ENCODE measurements at regions not wholly inside any gene's neighbourhood (a gene's known extent, or its start where the extent isn't known, plus 50 kb on each side); places are given as distances from the start of the nearest gene placed in this dataset.

DNA sequence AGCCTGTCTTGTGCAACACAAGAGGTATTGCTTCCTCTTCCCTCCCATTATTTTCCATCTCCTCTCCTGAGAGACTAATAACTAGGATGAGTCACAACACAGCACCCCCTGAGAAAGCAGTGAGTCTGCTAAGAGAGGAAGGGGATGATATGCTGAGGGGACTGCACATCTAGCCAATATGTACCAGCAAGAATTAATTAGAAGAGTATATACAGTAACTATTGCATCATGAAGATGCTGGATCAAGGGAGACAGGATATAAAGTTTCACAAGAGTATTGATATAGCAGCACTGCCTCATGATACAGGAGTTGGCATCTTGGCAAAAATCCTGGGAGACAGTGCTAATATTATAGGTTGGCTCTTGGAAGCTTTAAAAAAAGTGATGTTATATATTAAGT lies 289.9 kb upstream of the RBMS1 start:
- Histone ChIP-seq H3K27ac (ENCODE audit: low read depth in 1 of 3, low read length in 2 of 3) (no peak overlapping the region), H3K27me3 (ENCODE audit: control insufficient read depth in 3 of 3, insufficient read depth in 3 of 3, low read length in 3 of 3) (no peaks in the 10 kb centered on the region), H3K36me3 (ENCODE audit: control insufficient read depth in 3 of 3, insufficient read depth in 2 of 3, low read depth in 1 of 3, low read length in 3 of 3) (no peaks in the 10 kb centered on the region), H3K9me3 (ENCODE audit: control insufficient read depth in 2 of 2, insufficient read depth in 1 of 2, low read depth in 1 of 2, low read length in 1 of 2) (peaks cover 0 to 1% of the 10 kb centered on the region in 2 donors), H3K4me1 (ENCODE audit: control insufficient read depth in 3 of 3, insufficient read depth in 2 of 3, low read depth in 1 of 3, low read length in 2 of 3) (no peaks in the 10 kb centered on the region), H3K4me3 (ENCODE audit: low read depth in 1 of 3, low read length in 3 of 3) (no peak overlapping the region)
- no peak for DNase-seq
- no peak for FAIRE-seq

GRCh38 chr2:160784034-160784433 lies 290.4 kb upstream of the RBMS1 start:
- H3K36me3 ChIP-seq (ENCODE audit: control insufficient read depth in 3 of 3, insufficient read depth in 2 of 3, low read depth in 1 of 3, low read length in 3 of 3) = no peaks in the 10 kb centered on the region
- no peaks in the 10 kb centered on the region for H3K9me3 ChIP-seq (ENCODE audit: control insufficient read depth in 2 of 2, insufficient read depth in 1 of 2, low read depth in 1 of 2, low read length in 1 of 2)
- H3K27me3 ChIP-seq (ENCODE audit: control insufficient read depth in 3 of 3, insufficient read depth in 3 of 3, low read length in 3 of 3) = no peaks in the 10 kb centered on the region
- no peak for FAIRE-seq
- no peak for DNase-seq
- WGBS, 3 donors = 77 to 85% (median 83%) methylated on average over 3 of the region's 3 CpGs
- H3K4me1 ChIP-seq (ENCODE audit: control insufficient read depth in 3 of 3, insufficient read depth in 2 of 3, low read depth in 1 of 3, low read length in 2 of 3) = no peaks in the 10 kb centered on the region
- H3K27ac ChIP-seq (ENCODE audit: low read depth in 1 of 3, low read length in 2 of 3) = no peak overlapping the region
- H3K4me3 ChIP-seq (ENCODE audit: low read depth in 1 of 3, low read length in 3 of 3) = no peak overlapping the region

- WGBS, 3 donors = 55 to 73% (median 57%) methylated on average over 2 of the region's 2 CpGs
- H3K4me1 ChIP-seq (ENCODE audit: control insufficient read depth in 3 of 3, insufficient read depth in 2 of 3, low read depth in 1 of 3, low read length in 2 of 3) = no peaks in the 10 kb centered on the region
These were observed 297.1 kb upstream of the RBMS1 start for GRCh38 chr2:160790738-160791137.

GRCh38 chr2:160791884-160792283 lies 298.3 kb upstream of the RBMS1 start:
- WGBS, 3 donors = 65 to 78% (median 77%) methylated on average over 3 of the region's 3 CpGs
- DNase-seq = no peak
- Histone ChIP-seq H3K4me3 (ENCODE audit: low read depth in 1 of 3, low read length in 3 of 3) (no peak overlapping the region), H3K9me3 (ENCODE audit: control insufficient read depth in 2 of 2, insufficient read depth in 1 of 2, low read depth in 1 of 2, low read length in 1 of 2) (no peaks in the 10 kb centered on the region), H3K27me3 (ENCODE audit: control insufficient read depth in 3 of 3, insufficient read depth in 3 of 3, low read length in 3 of 3) (no peaks in the 10 kb centered on the region), H3K4me1 (ENCODE audit: control insufficient read depth in 3 of 3, insufficient read depth in 2 of 3, low read depth in 1 of 3, low read length in 2 of 3) (no peaks in the 10 kb centered on the region), H3K36me3 (ENCODE audit: control insufficient read depth in 3 of 3, insufficient read depth in 2 of 3, low read depth in 1 of 3, low read length in 3 of 3) (no peaks in the 10 kb centered on the region), H3K27ac (ENCODE audit: low read depth in 1 of 3, low read length in 2 of 3) (no peak overlapping the region)
- no peak for FAIRE-seq

More at GRCh38 chr2:160790738-160791137, 297.1 kb upstream of the RBMS1 start:
- H3K9me3 ChIP-seq (ENCODE audit: control insufficient read depth in 2 of 2, insufficient read depth in 1 of 2, low read depth in 1 of 2, low read length in 1 of 2) = no peaks in the 10 kb centered on the region
- H3K27me3 ChIP-seq (ENCODE audit: control insufficient read depth in 3 of 3, insufficient read depth in 3 of 3, low read length in 3 of 3) = no peaks in the 10 kb centered on the region
- H3K27ac ChIP-seq (ENCODE audit: low read depth in 1 of 3, low read length in 2 of 3) = no peak overlapping the region
- FAIRE-seq (no peak), DNase-seq (no peak)
- no peak overlapping the region for H3K4me3 ChIP-seq (ENCODE audit: low read depth in 1 of 3, low read length in 3 of 3)
- H3K36me3 ChIP-seq (ENCODE audit: control insufficient read depth in 3 of 3, insufficient read depth in 2 of 3, low read depth in 1 of 3, low read length in 3 of 3) = no peaks in the 10 kb centered on the region

GRCh38 chr2:160792837-160793236 lies 299.2 kb upstream of the RBMS1 start:
- Histone ChIP-seq H3K4me3 (ENCODE audit: low read depth in 1 of 3, low read length in 3 of 3) (no peak overlapping the region), H3K4me1 (ENCODE audit: control insufficient read depth in 3 of 3, insufficient read depth in 2 of 3, low read depth in 1 of 3, low read length in 2 of 3) (no peaks in the 10 kb centered on the region), H3K27me3 (ENCODE audit: control insufficient read depth in 3 of 3, insufficient read depth in 3 of 3, low read length in 3 of 3) (no peaks in the 10 kb centered on the region), H3K36me3 (ENCODE audit: control insufficient read depth in 3 of 3, insufficient read depth in 2 of 3, low read depth in 1 of 3, low read length in 3 of 3) (no peaks in the 10 kb centered on the region), H3K27ac (ENCODE audit: low read depth in 1 of 3, low read length in 2 of 3) (no peak overlapping the region), H3K9me3 (ENCODE audit: control insufficient read depth in 2 of 2, insufficient read depth in 1 of 2, low read depth in 1 of 2, low read length in 1 of 2) (no peaks in the 10 kb centered on the region)
- FAIRE-seq (no peak), DNase-seq (no peak)
- WGBS, 3 donors = 65 to 79% (median 71%) methylated on average over 4 of the region's 4 CpGs

GRCh38 chr2:160794926-160795325 lies 301.3 kb upstream of the RBMS1 start:
- H3K27me3 ChIP-seq (ENCODE audit: control insufficient read depth in 3 of 3, insufficient read depth in 3 of 3, low read length in 3 of 3) = no peaks in the 10 kb centered on the region
- DNase-seq = no peak
- no peaks in the 10 kb centered on the region for H3K36me3 ChIP-seq (ENCODE audit: control insufficient read depth in 3 of 3, insufficient read depth in 2 of 3, low read depth in 1 of 3, low read length in 3 of 3)
- no peak overlapping the region for H3K27ac ChIP-seq (ENCODE audit: low read depth in 1 of 3, low read length in 2 of 3)
- no peaks in the 10 kb centered on the region for H3K4me1 ChIP-seq (ENCODE audit: control insufficient read depth in 3 of 3, insufficient read depth in 2 of 3, low read depth in 1 of 3, low read length in 2 of 3)
- H3K4me3 ChIP-seq (ENCODE audit: low read depth in 1 of 3, low read length in 3 of 3) = no peak overlapping the region
- FAIRE-seq = no peak
- no peaks in the 10 kb centered on the region for H3K9me3 ChIP-seq (ENCODE audit: control insufficient read depth in 2 of 2, insufficient read depth in 1 of 2, low read depth in 1 of 2, low read length in 1 of 2)
- 85 to 93% (median 92%) methylated on average over 3 of the region's 3 CpGs for WGBS, 3 donors

DNA sequence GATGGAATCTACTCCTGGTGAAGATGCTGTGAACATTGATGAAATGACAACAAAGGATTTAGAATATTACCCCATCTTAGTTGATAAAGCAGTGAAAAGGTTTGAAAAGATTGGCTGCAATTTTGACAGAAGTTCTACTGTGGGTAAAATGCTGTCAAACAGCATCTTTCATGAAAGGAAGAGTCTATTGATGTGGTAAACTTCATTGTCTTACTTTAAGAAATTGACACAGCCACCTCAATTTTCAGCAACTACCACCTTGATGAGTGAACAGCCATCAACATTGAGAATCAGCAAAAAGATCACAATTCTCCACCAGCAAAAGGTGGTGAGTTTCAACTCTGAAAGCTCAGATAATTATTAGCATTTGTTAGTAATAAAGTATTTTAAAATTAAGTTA lies 310.3 kb upstream of the RBMS1 start:
- H3K4me1 ChIP-seq (ENCODE audit: control insufficient read depth in 3 of 3, insufficient read depth in 2 of 3, low read depth in 1 of 3, low read length in 2 of 3) = no peaks in the 10 kb centered on the region
- H3K9me3 ChIP-seq (ENCODE audit: control insufficient read depth in 2 of 2, insufficient read depth in 1 of 2, low read depth in 1 of 2, low read length in 1 of 2) = peaks cover 0 to 4% of the 10 kb centered on the region in 2 donors
- no peak for FAIRE-seq
- DNase-seq = no peak
- no peak overlapping the region for H3K27ac ChIP-seq (ENCODE audit: low read depth in 1 of 3, low read length in 2 of 3)
- H3K4me3 ChIP-seq (ENCODE audit: low read depth in 1 of 3, low read length in 3 of 3) = no peak overlapping the region
- no peaks in the 10 kb centered on the region for H3K27me3 ChIP-seq (ENCODE audit: control insufficient read depth in 3 of 3, insufficient read depth in 3 of 3, low read length in 3 of 3)
- no peaks in the 10 kb centered on the region for H3K36me3 ChIP-seq (ENCODE audit: control insufficient read depth in 3 of 3, insufficient read depth in 2 of 3, low read depth in 1 of 3, low read length in 3 of 3)

DNA sequence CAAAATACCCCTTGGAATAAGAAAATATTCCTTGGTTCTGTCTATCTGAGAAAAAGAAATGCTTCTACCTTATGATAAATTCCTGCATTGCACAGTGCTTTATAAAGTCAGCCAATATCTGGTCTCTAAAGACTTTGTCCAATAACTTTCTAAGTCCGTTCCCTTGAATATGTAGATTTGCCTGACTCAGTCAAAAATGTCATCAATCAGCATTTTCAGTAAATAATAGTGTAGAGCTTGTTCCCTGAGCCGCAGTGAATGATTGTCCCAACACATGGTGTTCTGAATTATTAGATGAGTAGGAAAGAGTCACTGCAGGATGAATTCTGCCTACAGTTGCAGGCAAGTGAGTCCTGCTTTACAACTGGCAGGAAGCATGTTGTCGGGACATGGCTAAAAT lies 316.8 kb upstream of the RBMS1 start:
- no peak for FAIRE-seq
- peaks cover 0 to 4% of the 10 kb centered on the region in 2 donors for H3K9me3 ChIP-seq (ENCODE audit: control insufficient read depth in 2 of 2, insufficient read depth in 1 of 2, low read depth in 1 of 2, low read length in 1 of 2)
- no peak overlapping the region for H3K4me3 ChIP-seq (ENCODE audit: low read depth in 1 of 3, low read length in 3 of 3)
- DNase-seq = no peak
- no peak overlapping the region for H3K27ac ChIP-seq (ENCODE audit: low read depth in 1 of 3, low read length in 2 of 3)
- 88 to 92% (median 89%) methylated on average over 3 of the region's 3 CpGs for WGBS, 3 donors
- no peaks in the 10 kb centered on the region for H3K36me3 ChIP-seq (ENCODE audit: control insufficient read depth in 3 of 3, insufficient read depth in 2 of 3, low read depth in 1 of 3, low read length in 3 of 3)
- peaks cover 0 to 2% (median 0%) of the 10 kb centered on the region in 3 donors for H3K4me1 ChIP-seq (ENCODE audit: control insufficient read depth in 3 of 3, insufficient read depth in 2 of 3, low read depth in 1 of 3, low read length in 2 of 3)
- no peaks in the 10 kb centered on the region for H3K27me3 ChIP-seq (ENCODE audit: control insufficient read depth in 3 of 3, insufficient read depth in 3 of 3, low read length in 3 of 3)

DNA sequence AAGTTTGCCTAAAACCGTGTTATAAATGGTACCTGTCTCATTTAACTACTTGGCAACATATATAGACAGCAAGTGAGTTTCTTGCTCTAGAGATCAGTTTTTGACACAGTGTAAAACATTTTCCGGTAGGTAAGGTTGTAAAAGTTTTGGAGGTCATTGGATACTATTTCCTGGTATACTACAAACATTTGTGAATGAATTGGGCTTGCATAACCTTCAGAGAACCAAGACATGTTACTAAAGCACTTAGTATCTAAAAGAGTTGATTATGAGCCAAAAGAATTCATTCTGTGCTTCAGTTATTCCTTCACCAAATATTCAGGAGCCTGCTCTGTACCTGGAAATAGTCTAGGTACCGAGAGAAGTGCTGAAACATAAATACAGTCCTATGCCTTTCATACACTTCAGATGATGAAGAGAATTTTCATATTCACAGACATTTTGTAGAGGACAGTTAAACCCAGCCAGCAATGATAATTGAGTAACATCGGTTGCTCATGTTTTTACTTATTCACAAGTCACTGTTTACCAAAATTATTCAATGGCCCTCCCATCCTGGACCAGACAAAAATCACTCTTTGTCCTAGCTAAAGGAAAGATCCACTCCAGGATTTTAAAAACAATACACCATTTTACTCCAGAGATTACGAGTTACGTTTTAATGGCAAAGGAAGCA lies 319.4 kb upstream of the RBMS1 start:
- WGBS, 3 donors = 46 to 63% (median 57%) methylated on average over 6 of the region's 6 CpGs
- FAIRE-seq (no peak), DNase-seq (no peak)
- Histone ChIP-seq H3K4me3 (ENCODE audit: low read depth in 1 of 3, low read length in 3 of 3) (no peak overlapping the region), H3K27ac (ENCODE audit: low read depth in 1 of 3, low read length in 2 of 3) (no peak overlapping the region), H3K4me1 (ENCODE audit: control insufficient read depth in 3 of 3, insufficient read depth in 2 of 3, low read depth in 1 of 3, low read length in 2 of 3) (peaks cover 0 to 2% (median 0%) of the 10 kb centered on the region in 3 donors), H3K36me3 (ENCODE audit: control insufficient read depth in 3 of 3, insufficient read depth in 2 of 3, low read depth in 1 of 3, low read length in 3 of 3) (no peaks in the 10 kb centered on the region), H3K27me3 (ENCODE audit: control insufficient read depth in 3 of 3, insufficient read depth in 3 of 3, low read length in 3 of 3) (no peaks in the 10 kb centered on the region), H3K9me3 (ENCODE audit: control insufficient read depth in 2 of 2, insufficient read depth in 1 of 2, low read depth in 1 of 2, low read length in 1 of 2) (no peaks in the 10 kb centered on the region)
